Vagina (tissue), 2 donors: ENCODE measurements at regions not wholly inside any gene's neighbourhood (a gene's known extent, or its start where the extent isn't known, plus 50 kb on each side); places are given as distances from the start of the nearest gene placed in this dataset.
"Not testable (repeated sequence)": the region's sequence is repeated elsewhere in the genome, so short reads cannot be mapped to it uniquely, and the experiment has no call there.

ENCODE experiments used
- POLR2A ChIP-seq, 2 donors: fragments of 450-650 bp; IDR thresholded peaks; one replicate each; pipeline ENCODE4 v1.6.1; 2017; ENCODE audit warnings: antibody characterized with exemption in 2 of 2, mild to moderate bottlenecking in 2 of 2, moderate library complexity in 2 of 2
- POLR2AphosphoS5 ChIP-seq, 2 donors: sonication (generic); formaldehyde crosslinking; IDR thresholded peaks; one replicate each; pipeline ENCODE4 v1.9.0; 2017; ENCODE audit warnings: antibody characterized with exemption in 2 of 2, mild to moderate bottlenecking in 2 of 2, low read depth in 1 of 2; ENCODE audit not compliant: insufficient read depth in 1 of 2
- TF ChIP-seq, protein P1 (sequence below), 3 experiments: fragments of 450-650 bp in 2 of 3; fragments of 200-600 bp in 1 of 3; sonication (generic) in 1 of 3; IDR thresholded peaks; one replicate each; pipeline ENCODE4 v1.5.1; 2017 to 2019; ENCODE audit warnings: antibody characterized with exemption in 3 of 3, mild to moderate bottlenecking in 2 of 3, moderate library complexity in 2 of 3

DNA sequence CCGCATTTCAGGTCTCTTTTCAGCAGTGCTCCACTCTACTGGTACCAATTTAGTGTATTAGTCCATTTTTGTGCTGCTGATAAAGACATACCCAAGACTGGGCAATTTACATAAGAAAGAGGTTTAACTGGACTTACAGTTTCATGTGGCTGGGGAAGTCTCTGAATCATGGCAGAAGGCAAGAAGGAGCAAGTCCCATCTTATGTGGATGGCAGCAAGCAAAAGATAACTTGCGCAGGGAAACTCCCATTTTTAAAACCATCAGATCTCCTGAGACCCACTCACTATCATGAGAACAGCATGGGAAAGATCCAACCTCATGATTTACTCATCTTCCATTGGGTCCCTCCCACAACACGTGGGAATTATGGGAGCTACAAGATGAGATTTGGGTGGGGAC is 231.0 kb upstream of the TNC start:
- TF ChIP-seq, protein P1, sequence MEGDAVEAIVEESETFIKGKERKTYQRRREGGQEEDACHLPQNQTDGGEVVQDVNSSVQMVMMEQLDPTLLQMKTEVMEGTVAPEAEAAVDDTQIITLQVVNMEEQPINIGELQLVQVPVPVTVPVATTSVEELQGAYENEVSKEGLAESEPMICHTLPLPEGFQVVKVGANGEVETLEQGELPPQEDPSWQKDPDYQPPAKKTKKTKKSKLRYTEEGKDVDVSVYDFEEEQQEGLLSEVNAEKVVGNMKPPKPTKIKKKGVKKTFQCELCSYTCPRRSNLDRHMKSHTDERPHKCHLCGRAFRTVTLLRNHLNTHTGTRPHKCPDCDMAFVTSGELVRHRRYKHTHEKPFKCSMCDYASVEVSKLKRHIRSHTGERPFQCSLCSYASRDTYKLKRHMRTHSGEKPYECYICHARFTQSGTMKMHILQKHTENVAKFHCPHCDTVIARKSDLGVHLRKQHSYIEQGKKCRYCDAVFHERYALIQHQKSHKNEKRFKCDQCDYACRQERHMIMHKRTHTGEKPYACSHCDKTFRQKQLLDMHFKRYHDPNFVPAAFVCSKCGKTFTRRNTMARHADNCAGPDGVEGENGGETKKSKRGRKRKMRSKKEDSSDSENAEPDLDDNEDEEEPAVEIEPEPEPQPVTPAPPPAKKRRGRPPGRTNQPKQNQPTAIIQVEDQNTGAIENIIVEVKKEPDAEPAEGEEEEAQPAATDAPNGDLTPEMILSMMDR (IDR thresholded peaks at IDR 0.05) = not testable (repeated sequence)
- TF ChIP-seq POLR2A (IDR thresholded peaks at IDR 0.05); POLR2AphosphoS5 (IDR thresholded peaks at IDR 0.05; ENCODE audit: insufficient read depth in 1 of 2, low read depth in 1 of 2): not testable (repeated sequence)
